GM12892 (cell line): ENCODE measurements at regions not wholly inside any gene's neighbourhood (a gene's known extent, or its start where the extent isn't known, plus 50 kb on each side); places are given as distances from the start of the nearest gene placed in this dataset.

ENCODE experiments used
- POLR2A ChIP-seq: IDR thresholded peaks from 2 replicates; pipeline ENCODE4 v1.6.1; 2011; ENCODE audit warnings: low read depth, low read length, control low read depth
- POLR2AphosphoS5 ChIP-seq: IDR thresholded peaks from 2 replicates; pipeline ENCODE4 v1.6.1; 2011; ENCODE audit warnings: low read depth, low read length, control low read depth
- TAF1 ChIP-seq: IDR thresholded peaks from 2 replicates; pipeline ENCODE4 v1.6.1; 2011; ENCODE audit warnings: low read depth, mild to moderate bottlenecking, control low read depth, low read length, borderline replicate concordance

DNA sequence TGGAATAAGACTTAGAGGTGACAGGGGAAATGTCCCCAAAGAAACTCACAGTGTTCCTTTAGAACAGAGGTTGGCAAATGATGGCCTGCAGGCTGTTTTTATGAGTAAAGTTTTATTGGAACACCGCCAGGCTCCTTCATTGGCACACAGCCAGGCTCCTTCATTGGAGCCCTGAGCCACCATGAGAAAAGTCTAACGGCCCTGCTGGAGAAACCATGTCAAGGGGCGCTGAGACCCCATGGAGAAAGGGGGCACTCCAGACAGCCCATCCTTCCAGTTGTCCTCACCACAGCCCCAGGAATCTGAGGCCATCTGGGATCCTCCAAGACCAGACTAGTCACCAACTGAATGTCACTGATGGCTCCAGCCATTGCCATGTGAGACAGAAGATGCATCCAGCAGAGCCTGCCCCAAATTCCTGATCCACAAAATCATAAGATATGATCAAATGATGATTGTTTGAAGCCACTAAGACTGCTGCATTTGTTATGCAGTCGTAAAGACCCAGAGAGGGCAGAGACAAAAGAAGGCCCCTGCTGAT is 88.2 kb upstream of the GPR26 start:
- TF ChIP-seq POLR2AphosphoS5 (no peak), POLR2A (no peak), TAF1 (no peak)
